K562 (cell line): ENCODE measurements at regions not wholly inside any gene's neighbourhood (a gene's known extent, or its start where the extent isn't known, plus 50 kb on each side); places are given as distances from the start of the nearest gene placed in this dataset.

ENCODE experiments used
- CBFA2T2 ChIP-seq: fragments of 450-650 bp; conservative IDR thresholded peaks from 2 replicates; pipeline ENCODE4 v1.6.1; 2017; ENCODE audit warnings: mild to moderate bottlenecking
- EWSR1 ChIP-seq: fragments of 450-650 bp; IDR thresholded peaks from 2 replicates; pipeline ENCODE4 v1.6.1; 2018; ENCODE audit warnings: borderline replicate concordance, mild to moderate bottlenecking, low read depth, moderate library complexity; ENCODE audit not compliant: partially characterized antibody
- FOXK1 ChIP-seq: sonication (generic); formaldehyde crosslinking; IDR thresholded peaks from 2 replicates; pipeline ENCODE4 v1.8.0; 2022; ENCODE audit warnings: missing genetic modification reagents, mild to moderate bottlenecking, borderline replicate concordance
- HDAC1 ChIP-seq, 2 experiments: fragments of 450-650 bp; IDR thresholded peaks; 2 replicates each; pipeline ENCODE4 v1.6.1; 2016 to 2017; ENCODE audit warnings: inconsistent platforms in 1 of 2, mild to moderate bottlenecking in 1 of 2, moderate library complexity in 1 of 2
- MECOM ChIP-seq: fragments of 250-450 bp; sonication (Bioruptor Pico); IDR thresholded peaks from 2 replicates; pipeline ENCODE4 v1.8.0; 2022; ENCODE audit warnings: inconsistent platforms
- NR2C2 ChIP-seq, 2 experiments: fragments of 200-800 bp in 1 of 2; sonication (Bioruptor generic) in 1 of 2; sonication (generic) in 1 of 2; formaldehyde crosslinking in 1 of 2; IDR thresholded peaks; 2 replicates each; pipeline versions ENCODE4 v1.6.1 to v1.8.0; 2016 to 2022; ENCODE audit warnings: mild to moderate bottlenecking in 1 of 2, missing compliant biosample characterization in 1 of 2, missing genetic modification characterization in 1 of 2, missing genetic modification reagents in 1 of 2
- PHB2 ChIP-seq: fragments of 450-650 bp; IDR thresholded peaks from 2 replicates; pipeline ENCODE4 v1.6.1; 2017; ENCODE audit warnings: low read depth
- POLR2G ChIP-seq: fragments of 200-400 bp; formaldehyde crosslinking; IDR thresholded peaks from 2 replicates; pipeline ENCODE4 v1.6.1; 2017; ENCODE audit warnings: low read depth, mild to moderate bottlenecking, antibody characterized with exemption, low read length, moderate library complexity
- RBM15 ChIP-seq: fragments of 200-400 bp; formaldehyde crosslinking; IDR thresholded peaks from 2 replicates; pipeline ENCODE4 v1.6.1; 2018; ENCODE audit warnings: mild to moderate bottlenecking, low read length, moderate library complexity; ENCODE audit not compliant: insufficient read depth
- RUNX1 ChIP-seq: sonication (generic); IDR thresholded peaks from 2 replicates; pipeline ENCODE4 v1.6.1; 2016; ENCODE audit warnings: antibody characterized with exemption, low read depth
- SIX5 ChIP-seq, 2 experiments: IDR thresholded peaks; 2 replicates each; pipeline ENCODE4 v1.6.1; 2011; ENCODE audit warnings: low read length in 2 of 2, borderline replicate concordance in 1 of 2, low read depth in 1 of 2, mild to moderate bottlenecking in 1 of 2, moderate library complexity in 1 of 2; ENCODE audit not compliant: insufficient read depth in 1 of 2
- SMARCB1 ChIP-seq: IDR thresholded peaks from 2 replicates; pipeline ENCODE4 v1.6.1; 2011; ENCODE audit warnings: improper control_type of control experiment, low read depth; ENCODE audit not compliant: insufficient read length
- SRF ChIP-seq, 2 experiments: fragments of 250-450, 450-650 bp in 1 of 2; sonication (Bioruptor Pico) in 1 of 2; sonication (generic) in 1 of 2; formaldehyde crosslinking; IDR thresholded peaks; 2 replicates each; pipeline versions ENCODE4 v1.5.0 to v1.5.1; 2020 to 2022; ENCODE audit warnings: mild to moderate bottlenecking in 1 of 2, missing genetic modification reagents in 1 of 2
- U2AF2 ChIP-seq: fragments of 200-400 bp; formaldehyde crosslinking; optimal IDR thresholded peaks from 2 replicates; pipeline ENCODE3; 2017; ENCODE audit warnings: low read depth, mild to moderate bottlenecking, low read length
- XRCC5 ChIP-seq: fragments of 200-400 bp; formaldehyde crosslinking; IDR thresholded peaks from 2 replicates; pipeline ENCODE4 v1.6.1; 2017; ENCODE audit warnings: low read depth, mild to moderate bottlenecking, low read length
- ZBTB17 ChIP-seq: fragments of 450-650 bp; formaldehyde crosslinking; IDR thresholded peaks from 2 replicates; pipeline ENCODE4 v1.4.0; 2020; ENCODE audit warnings: mild to moderate bottlenecking
- ZNF143 ChIP-seq: sonication (generic); formaldehyde crosslinking; IDR thresholded peaks from 2 replicates; pipeline ENCODE4 v1.9.0; 2022; ENCODE audit warnings: mild to moderate bottlenecking, missing genetic modification reagents
- ZNF551 ChIP-seq: fragments of 250-450 bp; sonication (Bioruptor Pico); IDR thresholded peaks from 2 replicates; pipeline ENCODE4 v1.5.0; 2021; ENCODE audit warnings: mild to moderate bottlenecking, moderate library complexity
- ZNF584 ChIP-seq: fragments of 200-800 bp; sonication (Bioruptor generic); IDR thresholded peaks from 2 replicates; pipeline ENCODE4 v1.6.1; 2016; ENCODE audit warnings: low read depth, mild to moderate bottlenecking, missing genetic modification characterization, missing compliant biosample characterization
- ZNF644 ChIP-seq: fragments of 200-800 bp; sonication (Bioruptor generic); IDR thresholded peaks from 2 replicates; pipeline ENCODE4 v1.6.1; 2016; ENCODE audit warnings: low read depth, missing genetic modification characterization, missing compliant biosample characterization
- ZNF77 ChIP-seq: fragments of 250-450 bp; sonication (Bioruptor Pico); IDR thresholded peaks from 2 replicates; pipeline ENCODE4 v1.5.0; 2020
- TF ChIP-seq, protein P1 (sequence below): fragments of 450-650 bp; formaldehyde crosslinking; IDR thresholded peaks from 2 replicates; pipeline ENCODE4 v1.4.0; 2020; ENCODE audit warnings: mild to moderate bottlenecking, mixed read lengths
- TF ChIP-seq, protein P2 (sequence below), 2 experiments: IDR thresholded peaks in 1 of 2; conservative IDR thresholded peaks in 1 of 2; 2 replicates each; pipeline ENCODE4 v1.6.1; 2016; ENCODE audit warnings: low read depth in 2 of 2, mild to moderate bottlenecking in 1 of 2, missing compliant biosample characterization in 1 of 2, missing genetic modification characterization in 1 of 2, moderate library complexity in 1 of 2
- TF ChIP-seq, protein P3 (sequence below): IDR thresholded peaks from 3 replicates; pipeline ENCODE4 v1.6.1; 2011; ENCODE audit warnings: borderline replicate concordance, mild to moderate bottlenecking; ENCODE audit not compliant: insufficient read length, insufficient read depth

DNA sequence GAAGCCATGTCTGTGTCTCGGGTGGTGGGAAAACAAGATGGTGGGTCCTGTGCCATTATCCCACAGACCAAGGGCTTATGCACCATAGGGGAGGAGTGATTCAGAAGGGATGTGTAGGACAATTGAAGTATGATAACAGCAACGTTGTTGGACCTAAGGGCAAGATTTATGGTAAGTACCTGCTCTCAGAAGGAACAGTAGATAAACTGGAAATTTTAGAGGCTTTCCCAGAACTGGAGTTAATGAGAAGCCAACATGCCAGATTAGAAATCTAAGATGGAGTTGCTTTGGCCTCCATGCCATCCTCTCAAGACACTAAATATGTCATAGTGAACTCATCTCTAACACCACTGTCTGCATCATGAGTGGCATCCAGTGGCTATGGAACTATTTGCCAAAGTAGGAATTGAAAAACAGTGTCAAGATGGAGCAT is 84.7 kb upstream of the MYLIP start (continued):
- no peak for TF ChIP-seq EWSR1
- TF ChIP-seq, protein P1, sequence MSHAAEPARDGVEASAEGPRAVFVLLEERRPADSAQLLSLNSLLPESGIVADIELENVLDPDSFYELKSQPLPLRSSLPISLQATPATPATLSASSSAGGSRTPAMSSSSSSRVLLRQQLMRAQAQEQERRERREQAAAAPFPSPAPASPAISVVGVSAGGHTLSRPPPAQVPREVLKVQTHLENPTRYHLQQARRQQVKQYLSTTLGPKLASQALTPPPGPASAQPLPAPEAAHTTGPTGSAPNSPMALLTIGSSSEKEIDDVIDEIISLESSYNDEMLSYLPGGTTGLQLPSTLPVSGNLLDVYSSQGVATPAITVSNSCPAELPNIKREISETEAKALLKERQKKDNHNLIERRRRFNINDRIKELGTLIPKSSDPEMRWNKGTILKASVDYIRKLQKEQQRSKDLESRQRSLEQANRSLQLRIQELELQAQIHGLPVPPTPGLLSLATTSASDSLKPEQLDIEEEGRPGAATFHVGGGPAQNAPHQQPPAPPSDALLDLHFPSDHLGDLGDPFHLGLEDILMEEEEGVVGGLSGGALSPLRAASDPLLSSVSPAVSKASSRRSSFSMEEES, result no peak; the same call in 1 of the 2 replicates
- no peak for TF ChIP-seq NR2C2 (CRISPR knock-in tag; IDR thresholded peaks at IDR 0.05)
- TF ChIP-seq NR2C2 (tag; IDR thresholded peaks at IDR 0.05), result peak; percentile 47; the same call in 1 of the 2 replicates
- no peak for TF ChIP-seq POLR2G
- TF ChIP-seq, protein P2, sequence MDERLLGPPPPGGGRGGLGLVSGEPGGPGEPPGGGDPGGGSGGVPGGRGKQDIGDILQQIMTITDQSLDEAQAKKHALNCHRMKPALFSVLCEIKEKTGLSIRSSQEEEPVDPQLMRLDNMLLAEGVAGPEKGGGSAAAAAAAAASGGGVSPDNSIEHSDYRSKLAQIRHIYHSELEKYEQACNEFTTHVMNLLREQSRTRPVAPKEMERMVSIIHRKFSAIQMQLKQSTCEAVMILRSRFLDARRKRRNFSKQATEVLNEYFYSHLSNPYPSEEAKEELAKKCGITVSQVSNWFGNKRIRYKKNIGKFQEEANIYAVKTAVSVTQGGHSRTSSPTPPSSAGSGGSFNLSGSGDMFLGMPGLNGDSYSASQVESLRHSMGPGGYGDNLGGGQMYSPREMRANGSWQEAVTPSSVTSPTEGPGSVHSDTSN (CRISPR knock-in tag; IDR thresholded peaks at IDR 0.05; ENCODE audit: low read depth), result no peak
- TF ChIP-seq, protein P2 (tag; conservative IDR thresholded peaks at IDR 0.05; ENCODE audit: low read depth), result peak; percentile 54; the same call in 1 of the 2 replicates
- TF ChIP-seq SMARCB1, result no peak
- TF ChIP-seq FOXK1 (CRISPR knock-in tag), result no peak
- TF ChIP-seq MECOM (CRISPR knock-in tag), result peak; percentile 99
- peak in 1 of 2 experiments; percentile 64; a peak in 1 of 4 replicates for TF ChIP-seq HDAC1 (IDR thresholded peaks at IDR 0.05)
- peak; percentile 71 for TF ChIP-seq CBFA2T2
- no peak for TF ChIP-seq SIX5 (IDR thresholded peaks at IDR 0.05; ENCODE audit: borderline replicate concordance in 1 of 2, insufficient read depth in 1 of 2, low read depth in 1 of 2, low read length in 2 of 2)
- no peak for TF ChIP-seq ZNF551 (CRISPR knock-in tag)
- TF ChIP-seq RUNX1, result no peak
- 0 out of 2 replicates have a peak, but pooled peaks have one; percentile 36 for TF ChIP-seq PHB2
- TF ChIP-seq ZBTB17 (CRISPR knock-in tag), result peak; percentile 87
- TF ChIP-seq ZNF644 (tag), result peak; percentile 87; the same call in 1 of the 2 replicates
- TF ChIP-seq SRF (CRISPR knock-in tag; IDR thresholded peaks at IDR 0.05), result peak in 1 of 2 experiments; percentile 85; a peak in 3 of 4 replicates
- TF ChIP-seq ZNF77 (CRISPR knock-in tag), result no peak
- TF ChIP-seq, protein P3, sequence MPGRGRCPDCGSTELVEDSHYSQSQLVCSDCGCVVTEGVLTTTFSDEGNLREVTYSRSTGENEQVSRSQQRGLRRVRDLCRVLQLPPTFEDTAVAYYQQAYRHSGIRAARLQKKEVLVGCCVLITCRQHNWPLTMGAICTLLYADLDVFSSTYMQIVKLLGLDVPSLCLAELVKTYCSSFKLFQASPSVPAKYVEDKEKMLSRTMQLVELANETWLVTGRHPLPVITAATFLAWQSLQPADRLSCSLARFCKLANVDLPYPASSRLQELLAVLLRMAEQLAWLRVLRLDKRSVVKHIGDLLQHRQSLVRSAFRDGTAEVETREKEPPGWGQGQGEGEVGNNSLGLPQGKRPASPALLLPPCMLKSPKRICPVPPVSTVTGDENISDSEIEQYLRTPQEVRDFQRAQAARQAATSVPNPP, result no peak
- TF ChIP-seq ZNF143 (CRISPR knock-in tag), result no peak
- TF ChIP-seq U2AF2, result no peak
- TF ChIP-seq XRCC5, result no peak
- no peak for TF ChIP-seq RBM15
- TF ChIP-seq ZNF584, result peak; percentile 87
